Panc1 (cell line): ENCODE measurements at regions not wholly inside any gene's neighbourhood (a gene's known extent, or its start where the extent isn't known, plus 50 kb on each side); places are given as distances from the start of the nearest gene placed in this dataset.

ENCODE experiments used
- ATAC-seq: fragments of 200-7000 bp; cut with Tn5 transposase; 2 replicates; pipeline ENCODE4 v1.9.1; 2020; ENCODE audit warnings: mild to moderate bottlenecking, moderate library complexity
- BruUV-seq: library from RNA; stranded (reverse); fragments of 400-500 nt; replicated peaks from 2 replicates; lab custom pipeline; 2021; lab: Mats Ljungman, UMichigan
- CTCF ChIA-PET: fragments of 300-600 bp; sonication (Branson Sonifier 250); formaldehyde crosslinking; loops from one replicate; lab custom pipeline; 2022; ENCODE audit warnings: antibody characterized with exemption; lab: Charles Lee
- POLR2A ChIA-PET: fragments of 300-600 bp; sonication (Branson Sonifier 250); formaldehyde crosslinking; loops from one replicate; lab custom pipeline; 2022; ENCODE audit warnings: antibody characterized with exemption; lab: Charles Lee
- DNase-seq: peaks from one replicate; pipeline ENCODE4 v3.0.0-alpha.2; 2010; ENCODE audit warnings: low read depth, low spot score
- H3K27ac ChIP-seq: 2 replicates; pipeline ENCODE4 v1.5.1; 2011; ENCODE audit warnings: mild to moderate bottlenecking, low read length, inconsistent platforms
- H3K27me3 ChIP-seq: fragments of 200-500 bp; sonication (Bioruptor generic); 2 replicates; pipeline ENCODE4 v1.6.0; 2014; ENCODE audit warnings: low read length, inconsistent platforms; ENCODE audit not compliant: control insufficient read depth, insufficient read depth
- H3K36me3 ChIP-seq: fragments of 200-500 bp; sonication (Bioruptor generic); 2 replicates; pipeline ENCODE4 v1.5.1; 2014; ENCODE audit warnings: inconsistent platforms, mild to moderate bottlenecking, low read length, moderate library complexity; ENCODE audit not compliant: control insufficient read depth, insufficient read depth
- H3K4me1 ChIP-seq: 2 replicates; pipeline ENCODE4 v1.5.1; 2011; ENCODE audit warnings: inconsistent platforms, mild to moderate bottlenecking, low read length, moderate library complexity; ENCODE audit not compliant: control insufficient read depth, insufficient read depth
- H3K4me3 ChIP-seq, 2 experiments: 2 replicates each; pipeline ENCODE4 v1.5.1; 2011 to 2012; ENCODE audit warnings: low read depth in 2 of 2, low read length in 2 of 2, mild to moderate bottlenecking in 2 of 2, inconsistent platforms in 1 of 2, moderate library complexity in 1 of 2
- H3K9me3 ChIP-seq: fragments of 200-500 bp; sonication (Bioruptor generic); 2 replicates; pipeline ENCODE4 v1.5.1; 2014; ENCODE audit warnings: low read depth, mild to moderate bottlenecking, inconsistent platforms, low read length, moderate library complexity; ENCODE audit not compliant: control insufficient read depth, insufficient read depth
- CTCF ChIP-seq: fragments of 450-650 bp; IDR thresholded peaks from 2 replicates; pipeline ENCODE4 v1.5.1; 2017; ENCODE audit warnings: mild to moderate bottlenecking
- POLR2AphosphoS5 ChIP-seq: IDR thresholded peaks from 2 replicates; pipeline ENCODE4 v1.6.1; 2012; ENCODE audit warnings: mild to moderate bottlenecking, low read depth, low read length, moderate library complexity
- REST ChIP-seq, 2 experiments: IDR thresholded peaks; 2 replicates each; pipeline ENCODE4 v1.6.1; 2011 to 2012; ENCODE audit warnings: low read depth in 2 of 2, control low read depth in 1 of 2, low read length in 1 of 2, mild to moderate bottlenecking in 1 of 2, moderate library complexity in 1 of 2; ENCODE audit not compliant: insufficient read depth in 1 of 2
- SIN3A ChIP-seq: IDR thresholded peaks from 2 replicates; pipeline ENCODE4 v1.6.1; 2012; ENCODE audit warnings: low read depth, mild to moderate bottlenecking, low read length, moderate library complexity, borderline replicate concordance; ENCODE audit not compliant: insufficient read depth
- TCF7L2 ChIP-seq: IDR thresholded peaks from 2 replicates; pipeline ENCODE4 v1.6.1; 2011; ENCODE audit warnings: mild to moderate bottlenecking, low read depth, low read length, inconsistent platforms
- in situ Hi-C: cut with HindIII; loops from 2 replicates; pipeline ENCODE4 v1.10.0; 2016; ENCODE audit warnings: low sequenced_read_pairs, low pct_unique_long_range_greater_than_20kb
- intact Hi-C: fragments of 100-400 bp; cut with micrococcal nuclease; formaldehyde crosslinking; loops from one replicate; pipeline ENCODE4 v1.10.0; 2022; ENCODE audit not compliant: unreplicated experiment

- intact Hi-C loops (no loop called here), in situ Hi-C loops (no loop called here)
- no TSS peak for BruUV-seq
- no peak for DNase-seq
- no peaks in the 10 kb centered on the region for H3K27me3 ChIP-seq
- no peaks in the 10 kb centered on the region for H3K4me1 ChIP-seq
- ATAC-seq: no peak
- H3K4me3 ChIP-seq: no peak overlapping the region
- no peaks in the 10 kb centered on the region for H3K9me3 ChIP-seq
- no peaks in the 10 kb centered on the region for H3K36me3 ChIP-seq
- CTCF ChIA-PET: no interaction called here
- TF ChIP-seq POLR2AphosphoS5 (no peak), CTCF (no peak), REST (IDR thresholded peaks at IDR 0.05; ENCODE audit: insufficient read depth in 1 of 2, low read depth in 2 of 2, low read length in 1 of 2) (no peak), SIN3A (no peak), TCF7L2 (no peak)
- H3K27ac ChIP-seq: no peak overlapping the region
- POLR2A ChIA-PET: no interaction called here
These were observed 112.3 kb upstream of the PMFBP1 start for GRCh38 chr16:72284042-72284789.

GRCh38 chr16:72282362-72282761 is 110.4 kb upstream of the PMFBP1 start:
- no peaks in the 10 kb centered on the region for H3K4me1 ChIP-seq
- no peaks in the 10 kb centered on the region for H3K36me3 ChIP-seq
- in situ Hi-C loops: no loop called here
- H3K27me3 ChIP-seq: no peaks in the 10 kb centered on the region
- H3K9me3 ChIP-seq: no peaks in the 10 kb centered on the region
- ChIA-PET CTCF (no interaction called here), POLR2A (no interaction called here)
- no peak overlapping the region for H3K27ac ChIP-seq
- BruUV-seq: no TSS peak
- ATAC-seq (no peak), DNase-seq (no peak)
- no peak overlapping the region for H3K4me3 ChIP-seq
- intact Hi-C loops: no loop called here
- TF ChIP-seq REST (IDR thresholded peaks at IDR 0.05; ENCODE audit: insufficient read depth in 1 of 2, low read depth in 2 of 2, low read length in 1 of 2) (no peak), SIN3A (no peak), POLR2AphosphoS5 (no peak), TCF7L2 (no peak), CTCF (no peak)
